GM18505 (cell line): ENCODE measurements at regions not wholly inside any gene's neighbourhood (a gene's known extent, or its start where the extent isn't known, plus 50 kb on each side); places are given as distances from the start of the nearest gene placed in this dataset.

Experiments
- ATAC-seq: cut with Tn5 transposase; IDR thresholded peaks from one replicate; pipeline ENCODE4 v1.9.1; 2021; ENCODE audit not compliant: unreplicated experiment
- POLR2A ChIP-seq: IDR thresholded peaks from 4 replicates; pipeline ENCODE4 v1.6.1; 2011; ENCODE audit warnings: borderline replicate concordance; ENCODE audit not compliant: insufficient read depth, insufficient read length; ENCODE audit errors: extremely low read depth

DNA sequence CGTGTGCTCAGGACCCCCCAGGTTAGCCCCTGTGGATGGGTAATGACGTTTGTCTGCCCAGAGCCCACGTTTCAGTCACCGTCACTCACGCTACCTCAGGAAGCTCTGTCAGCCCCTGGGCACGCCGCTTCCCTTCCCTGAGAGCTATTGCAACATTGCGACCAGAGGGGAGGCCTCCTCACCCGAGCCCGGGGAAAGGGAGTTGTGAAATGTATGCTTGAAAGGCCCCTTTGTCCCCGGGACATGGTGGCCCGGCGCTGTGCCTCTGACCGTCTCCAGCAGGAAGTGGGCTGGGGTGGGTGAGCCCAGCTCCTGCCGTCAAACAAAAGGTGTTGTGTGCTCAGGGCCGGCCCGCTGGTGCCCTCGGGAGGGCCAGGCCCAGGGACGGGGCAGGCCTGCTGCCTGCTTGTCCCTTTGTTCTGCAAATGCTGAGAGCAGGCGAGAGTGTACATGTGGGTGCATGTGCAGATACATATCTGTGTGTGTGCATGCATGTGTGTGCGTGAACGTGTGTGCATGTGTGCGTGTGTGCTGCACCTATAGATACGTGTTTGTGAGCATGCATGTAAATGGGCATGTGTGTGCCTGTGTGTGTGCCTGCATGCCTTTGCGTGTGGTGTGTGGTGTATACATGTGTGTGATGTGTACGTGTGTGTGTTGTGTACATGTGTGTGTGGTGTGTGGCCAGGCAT is 1125.0 kb downstream of the BRD1 start:
- TF ChIP-seq POLR2A, result no peak
- ATAC-seq, result no peak

DNA sequence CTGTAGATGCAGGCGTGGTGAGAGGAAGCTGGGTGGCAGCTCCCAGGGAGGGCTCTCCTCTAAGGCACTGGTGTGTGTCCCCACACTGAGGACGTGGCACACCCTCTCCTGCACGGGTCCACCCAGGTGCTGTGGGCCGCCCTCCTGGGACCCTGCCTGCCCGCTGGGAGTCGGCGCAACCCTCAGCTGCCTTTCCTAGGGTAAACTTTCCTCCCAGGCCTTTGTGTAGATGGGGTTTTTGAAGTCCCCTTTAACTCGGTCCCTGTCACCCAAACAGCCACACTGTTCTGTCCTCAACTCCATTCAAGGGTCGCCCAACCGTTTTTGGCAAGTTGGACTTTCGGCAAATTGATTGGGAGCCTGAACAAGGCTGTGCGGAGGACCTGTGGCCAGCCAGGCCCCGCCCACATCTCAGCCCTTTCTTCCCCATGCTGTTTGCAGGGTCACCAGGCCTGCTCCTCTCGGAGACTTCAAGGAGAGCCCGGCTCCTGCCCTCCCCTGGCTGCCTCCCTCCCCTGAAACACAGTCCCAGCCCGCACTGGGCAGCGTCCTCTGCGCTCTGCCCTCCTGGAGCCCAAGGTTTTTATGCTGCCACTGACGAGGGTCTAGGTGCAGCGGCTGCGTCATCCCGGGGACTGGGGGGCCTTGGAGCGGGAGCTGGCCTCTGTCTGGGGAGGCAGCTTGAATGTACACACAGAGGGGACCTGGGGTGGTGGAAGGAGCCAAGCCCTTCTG is 1126.2 kb downstream of the BRD1 start:
- TF ChIP-seq POLR2A, result no peak
- ATAC-seq, result no peak

GRCh38 chr22:48700566-48701295 is 1126.9 kb downstream of the BRD1 start:
- no peak for ATAC-seq
- no peak for TF ChIP-seq POLR2A

GRCh38 chr22:48700180-48700565 is 1127.5 kb downstream of the BRD1 start:
- no peak for TF ChIP-seq POLR2A
- no peak for ATAC-seq

DNA sequence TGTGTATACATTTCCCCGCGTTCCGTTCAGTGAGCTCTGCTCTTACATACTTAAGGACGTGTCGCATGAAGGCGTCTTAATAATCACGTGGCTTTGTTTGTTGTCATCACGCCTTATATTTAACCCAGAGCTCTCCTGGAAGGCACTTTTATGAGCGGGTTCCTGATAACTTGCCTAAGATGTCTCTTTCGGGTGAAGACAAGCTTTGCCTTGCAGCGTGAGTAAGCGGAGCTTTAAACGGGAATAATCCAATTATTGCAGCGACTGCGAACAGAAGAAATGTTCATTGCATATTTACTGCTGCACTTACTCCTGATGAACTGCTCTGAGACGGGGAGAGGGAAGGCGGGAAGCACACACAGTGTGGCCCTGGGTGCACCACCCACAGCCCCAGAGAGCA is 1128.2 kb downstream of the BRD1 start:
- no peak for ATAC-seq

DNA sequence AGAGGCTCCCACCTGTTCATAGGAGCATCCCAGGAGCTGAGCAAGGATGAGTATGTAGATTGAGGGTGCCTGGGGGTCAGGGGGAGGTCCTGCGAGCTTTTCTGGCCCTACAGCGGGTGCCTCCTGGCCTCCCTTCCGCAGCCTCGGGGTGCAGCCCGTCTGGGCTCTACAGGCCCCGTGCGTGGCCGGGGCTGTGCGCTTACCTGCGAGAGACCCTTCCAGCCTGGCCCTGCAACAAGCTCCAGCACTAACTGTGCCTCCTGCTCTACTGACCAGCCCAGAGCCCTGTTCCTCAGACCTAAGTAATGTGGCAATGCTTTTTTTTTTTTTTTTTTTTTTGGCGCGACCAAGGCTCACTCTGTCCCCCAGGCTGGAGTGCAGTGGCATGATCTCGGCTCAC is 1129.1 kb downstream of the BRD1 start:
- no peak for TF ChIP-seq POLR2A
- ATAC-seq, result no peak

More for the DNA sequence above, 1128.2 kb downstream of the BRD1 start:
- TF ChIP-seq POLR2A, result no peak

DNA sequence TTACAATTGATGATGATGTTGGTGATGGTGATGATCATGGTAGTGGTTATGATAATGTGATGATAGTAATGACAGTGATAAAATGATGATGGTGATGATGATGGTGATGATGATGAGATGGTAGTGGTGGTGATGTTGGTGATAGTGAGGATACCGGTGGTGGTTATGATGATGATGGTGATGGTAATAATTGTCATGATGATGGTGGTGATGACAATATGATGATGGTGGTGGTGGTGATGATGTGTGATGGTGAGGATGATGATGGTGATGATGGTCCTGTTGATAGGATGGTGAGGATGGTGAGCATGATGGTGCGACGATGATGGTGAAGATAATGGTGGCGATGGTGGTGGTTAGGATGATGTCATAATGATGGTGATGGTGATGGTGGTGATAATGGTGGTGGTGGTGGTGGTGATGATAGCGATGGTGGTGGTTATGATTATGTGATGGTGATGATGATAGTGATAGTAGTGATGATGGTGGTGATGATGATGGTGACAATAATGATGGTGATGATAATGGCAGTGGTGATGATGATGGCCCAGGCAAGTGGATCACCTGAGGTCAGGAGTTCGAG is 1129.9 kb downstream of the BRD1 start:
- no peak for ATAC-seq
- TF ChIP-seq POLR2A, result no peak

GRCh38 chr22:48697223-48697622 is 1130.5 kb downstream of the BRD1 start:
- TF ChIP-seq POLR2A, result no peak
- ATAC-seq, result no peak

DNA sequence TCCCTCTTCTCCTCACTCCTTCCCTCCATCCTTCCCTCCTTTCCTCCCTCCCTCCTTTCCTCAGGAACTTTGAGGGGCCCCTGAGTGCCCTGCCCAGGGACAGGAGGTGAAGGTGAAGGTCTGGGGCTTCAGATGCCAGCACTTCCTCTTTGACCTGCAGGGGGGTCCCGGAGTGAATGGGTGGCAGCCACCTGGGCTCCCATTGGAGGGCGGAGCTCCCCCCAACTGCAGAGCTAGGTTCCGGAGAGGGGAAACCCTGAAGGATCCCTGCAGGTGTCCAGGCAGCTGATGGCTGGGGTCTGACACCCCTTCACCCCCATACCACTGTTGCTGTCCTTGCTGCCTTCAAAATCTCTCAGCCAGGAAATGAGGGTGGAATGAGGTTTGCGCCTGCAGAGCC is 1131.3 kb downstream of the BRD1 start:
- no peak for ATAC-seq
- TF ChIP-seq POLR2A, result no peak

- no peak for ATAC-seq
- TF ChIP-seq POLR2A, result no peak
Observed at GRCh38 chr22:48695731-48696305, 1131.9 kb downstream of the BRD1 start.

DNA sequence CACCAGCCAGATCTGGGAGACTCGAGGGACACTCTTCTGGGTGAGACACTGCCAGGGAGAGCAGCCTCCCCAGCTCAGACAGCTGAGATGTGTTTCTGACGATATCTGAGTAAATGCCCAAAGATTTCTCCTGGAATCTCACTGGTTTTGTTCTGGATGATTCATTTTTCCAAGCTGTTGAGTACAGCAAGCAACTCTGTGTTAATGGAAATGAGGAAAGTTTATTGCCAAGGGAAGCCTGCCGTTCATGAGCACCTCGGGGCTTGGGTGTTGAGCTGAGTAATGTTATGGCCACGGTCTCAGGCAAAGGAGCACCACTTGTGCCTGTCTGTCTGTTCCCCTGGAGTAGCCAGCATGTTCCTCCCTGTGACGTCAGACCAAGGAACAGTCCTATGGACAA is 1132.4 kb downstream of the BRD1 start:
- TF ChIP-seq POLR2A, result no peak
- ATAC-seq, result no peak

DNA sequence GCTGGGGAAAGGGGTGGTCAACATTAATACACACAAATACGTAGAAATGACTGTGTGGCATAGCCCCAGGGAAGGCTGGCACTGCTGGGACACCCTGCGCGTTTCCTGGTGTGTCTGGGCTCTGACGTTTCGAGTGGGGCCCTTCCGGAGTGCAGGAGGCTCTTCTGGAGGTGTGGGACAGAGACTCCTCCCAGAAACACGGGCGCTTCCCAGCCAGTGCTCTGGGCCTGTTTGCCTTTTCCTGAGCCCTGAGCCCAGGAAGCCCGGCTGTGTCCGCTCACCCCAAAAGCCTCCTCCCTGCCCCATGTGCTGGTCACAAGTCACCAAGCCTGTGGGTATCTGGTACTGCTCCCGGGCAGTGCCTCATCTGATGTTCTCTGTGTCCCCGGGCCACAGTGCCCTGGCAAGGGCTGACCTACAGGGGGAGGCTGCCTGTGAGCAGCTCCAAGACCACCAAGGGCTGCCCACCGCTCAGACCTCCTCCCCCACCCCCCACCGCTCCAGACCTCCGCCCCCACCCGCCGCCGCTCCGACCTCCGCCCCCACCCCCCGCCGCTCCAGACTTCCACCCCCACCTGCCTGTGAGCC is 1133.3 kb downstream of the BRD1 start:
- ATAC-seq, result no peak

More for the DNA sequence above, 1133.3 kb downstream of the BRD1 start:
- no peak for TF ChIP-seq POLR2A
